ENCODE measurements at regions not wholly inside any gene's neighbourhood (a gene's known extent, or its start where the extent isn't known, plus 50 kb on each side); places are given as distances from the start of the nearest gene placed in this dataset.

- H2AFZ ChIP-seq (ENCODE audit: low read length), result no peak overlapping the region
- H3K9ac ChIP-seq (ENCODE audit: insufficient read depth, low read length), result no peak overlapping the region
- no peak overlapping the region for H3K27ac ChIP-seq (ENCODE audit: insufficient read depth, low read length)
- H3K9me3 ChIP-seq (ENCODE audit: control insufficient read depth, insufficient read depth, low read depth, low read length), result no peaks in the 10 kb centered on the region
- H4K20me1 ChIP-seq (ENCODE audit: control insufficient read depth, extremely low read depth, insufficient read depth, low read length), result no peaks in the 10 kb centered on the region
- TF ChIP-seq, protein P1, sequence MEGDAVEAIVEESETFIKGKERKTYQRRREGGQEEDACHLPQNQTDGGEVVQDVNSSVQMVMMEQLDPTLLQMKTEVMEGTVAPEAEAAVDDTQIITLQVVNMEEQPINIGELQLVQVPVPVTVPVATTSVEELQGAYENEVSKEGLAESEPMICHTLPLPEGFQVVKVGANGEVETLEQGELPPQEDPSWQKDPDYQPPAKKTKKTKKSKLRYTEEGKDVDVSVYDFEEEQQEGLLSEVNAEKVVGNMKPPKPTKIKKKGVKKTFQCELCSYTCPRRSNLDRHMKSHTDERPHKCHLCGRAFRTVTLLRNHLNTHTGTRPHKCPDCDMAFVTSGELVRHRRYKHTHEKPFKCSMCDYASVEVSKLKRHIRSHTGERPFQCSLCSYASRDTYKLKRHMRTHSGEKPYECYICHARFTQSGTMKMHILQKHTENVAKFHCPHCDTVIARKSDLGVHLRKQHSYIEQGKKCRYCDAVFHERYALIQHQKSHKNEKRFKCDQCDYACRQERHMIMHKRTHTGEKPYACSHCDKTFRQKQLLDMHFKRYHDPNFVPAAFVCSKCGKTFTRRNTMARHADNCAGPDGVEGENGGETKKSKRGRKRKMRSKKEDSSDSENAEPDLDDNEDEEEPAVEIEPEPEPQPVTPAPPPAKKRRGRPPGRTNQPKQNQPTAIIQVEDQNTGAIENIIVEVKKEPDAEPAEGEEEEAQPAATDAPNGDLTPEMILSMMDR (conservative IDR thresholded peaks at IDR 0.05 in 1 of 2, IDR thresholded peaks at IDR 0.05 in 1 of 2; ENCODE audit: low read depth in 1 of 2, low read length in 2 of 2), result no peak
- TF ChIP-seq EZH2 (IDR thresholded peaks at IDR 0.05; ENCODE audit: low read length, missing control alignments), result no peak
- no peak overlapping the region for H3K4me2 ChIP-seq (ENCODE audit: extremely low read depth, insufficient read depth, low read length)
- no peaks in the 10 kb centered on the region for H3K27me3 ChIP-seq (ENCODE audit: control insufficient read depth, insufficient read depth, low read length)
- H3K79me2 ChIP-seq (ENCODE audit: control insufficient read depth, insufficient read depth, low read length), result no peaks in the 10 kb centered on the region
- no peaks in the 10 kb centered on the region for H3K36me3 ChIP-seq (ENCODE audit: control insufficient read depth, insufficient read depth, low read length)
- no peak overlapping the region for H3K4me3 ChIP-seq (replicated peaks in 1 of 4; ENCODE audit: control extremely low read depth in 1 of 4, insufficient read depth in 1 of 4, low read depth in 3 of 4, low read length in 4 of 4)
- no peak for DNase-seq (ENCODE audit: low read depth in 2 of 2)
- H3K4me1 ChIP-seq (ENCODE audit: control insufficient read depth, extremely low read depth, insufficient read depth, low read length), result no peaks in the 10 kb centered on the region
Observed at GRCh38 chr10:36446881-36447280, 678.5 kb upstream of the ANKRD30A start.

- no peaks in the 10 kb centered on the region for H3K79me2 ChIP-seq (ENCODE audit: control insufficient read depth, insufficient read depth, low read length)
- H3K4me3 ChIP-seq (replicated peaks in 1 of 4; ENCODE audit: control extremely low read depth in 1 of 4, insufficient read depth in 1 of 4, low read depth in 3 of 4, low read length in 4 of 4), result no peak overlapping the region
- no peaks in the 10 kb centered on the region for H4K20me1 ChIP-seq (ENCODE audit: control insufficient read depth, extremely low read depth, insufficient read depth, low read length)
- no peak overlapping the region for H3K9ac ChIP-seq (ENCODE audit: insufficient read depth, low read length)
- no peak overlapping the region for H2AFZ ChIP-seq (ENCODE audit: low read length)
- H3K4me2 ChIP-seq (ENCODE audit: extremely low read depth, insufficient read depth, low read length), result no peak overlapping the region
- no peaks in the 10 kb centered on the region for H3K36me3 ChIP-seq (ENCODE audit: control insufficient read depth, insufficient read depth, low read length)
- no peak overlapping the region for H3K27ac ChIP-seq (ENCODE audit: insufficient read depth, low read length)
- no peaks in the 10 kb centered on the region for H3K9me3 ChIP-seq (ENCODE audit: control insufficient read depth, insufficient read depth, low read depth, low read length)
- no peak for DNase-seq (ENCODE audit: low read depth in 2 of 2)
- no peak for TF ChIP-seq EZH2 (IDR thresholded peaks at IDR 0.05; ENCODE audit: low read length, missing control alignments)
- TF ChIP-seq, protein P1 (conservative IDR thresholded peaks at IDR 0.05 in 1 of 2, IDR thresholded peaks at IDR 0.05 in 1 of 2; ENCODE audit: low read depth in 1 of 2, low read length in 2 of 2), result no peak
- H3K4me1 ChIP-seq (ENCODE audit: control insufficient read depth, extremely low read depth, insufficient read depth, low read length), result no peaks in the 10 kb centered on the region
- no peaks in the 10 kb centered on the region for H3K27me3 ChIP-seq (ENCODE audit: control insufficient read depth, insufficient read depth, low read length)
Observed at GRCh38 chr10:36443233-36443632, 682.2 kb upstream of the ANKRD30A start.

DNA sequence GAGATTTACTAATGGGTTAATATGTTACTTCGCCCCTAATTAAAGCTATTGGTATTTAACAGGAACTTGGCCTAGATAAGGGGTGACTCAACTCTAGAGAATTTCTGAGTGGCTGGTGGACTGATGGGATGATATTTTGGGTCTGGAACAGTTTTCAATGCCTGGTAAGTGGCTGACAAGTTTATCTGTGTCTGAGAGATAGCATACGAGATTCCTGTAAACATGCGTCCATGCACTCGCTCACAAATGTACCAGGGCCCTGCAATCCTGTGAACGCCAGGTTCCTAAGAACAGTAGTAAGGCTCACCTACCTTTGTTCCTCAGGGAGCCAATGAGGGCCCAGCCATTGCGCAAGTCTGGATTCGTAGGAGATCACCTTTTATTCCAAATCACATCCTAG is 683.8 kb upstream of the ANKRD30A start:
- H3K9me3 ChIP-seq (ENCODE audit: control insufficient read depth, insufficient read depth, low read depth, low read length), result no peaks in the 10 kb centered on the region
- H3K79me2 ChIP-seq (ENCODE audit: control insufficient read depth, insufficient read depth, low read length), result no peaks in the 10 kb centered on the region
- no peaks in the 10 kb centered on the region for H4K20me1 ChIP-seq (ENCODE audit: control insufficient read depth, extremely low read depth, insufficient read depth, low read length)
- no peaks in the 10 kb centered on the region for H3K4me1 ChIP-seq (ENCODE audit: control insufficient read depth, extremely low read depth, insufficient read depth, low read length)
- H2AFZ ChIP-seq (ENCODE audit: low read length), result no peak overlapping the region
- no peaks in the 10 kb centered on the region for H3K27me3 ChIP-seq (ENCODE audit: control insufficient read depth, insufficient read depth, low read length)
- no peak overlapping the region for H3K9ac ChIP-seq (ENCODE audit: insufficient read depth, low read length)
- no peak overlapping the region for H3K4me3 ChIP-seq (replicated peaks in 1 of 4; ENCODE audit: control extremely low read depth in 1 of 4, insufficient read depth in 1 of 4, low read depth in 3 of 4, low read length in 4 of 4)
- peak in 1 of 2 donors; percentile 50 for DNase-seq (ENCODE audit: low read depth in 2 of 2)
- H3K4me2 ChIP-seq (ENCODE audit: extremely low read depth, insufficient read depth, low read length), result no peak overlapping the region
- no peaks in the 10 kb centered on the region for H3K36me3 ChIP-seq (ENCODE audit: control insufficient read depth, insufficient read depth, low read length)
- TF ChIP-seq EZH2 (IDR thresholded peaks at IDR 0.05; ENCODE audit: low read length, missing control alignments), result no peak
- TF ChIP-seq, protein P1 (conservative IDR thresholded peaks at IDR 0.05 in 1 of 2, IDR thresholded peaks at IDR 0.05 in 1 of 2; ENCODE audit: low read depth in 1 of 2, low read length in 2 of 2), result no peak
- no peak overlapping the region for H3K27ac ChIP-seq (ENCODE audit: insufficient read depth, low read length)

Data from fibroblast of lung (primary cell).